Chondrocyte (in vitro differentiated cells): ENCODE measurements at regions not wholly inside any gene's neighbourhood (a gene's known extent, or its start where the extent isn't known, plus 50 kb on each side); places are given as distances from the start of the nearest gene placed in this dataset.
A peak's percentile ranks its signal among the peaks of the same experiment; 100 is the strongest.
"Not testable (repeated sequence)": the region's sequence is repeated elsewhere in the genome, so short reads cannot be mapped to it uniquely, and the experiment has no call there.

Experiments used
- DNase-seq: peaks from one replicate; pipeline ENCODE4 v3.0.0; 2021; ENCODE audit warnings: mixed read lengths, low spot score
- H3K27ac Mint-ChIP-seq: one replicate; pipeline ENCODE4 v1.8.0; 2021; ENCODE audit warnings: mild to moderate bottlenecking, moderate library complexity, mixed read lengths; ENCODE audit not compliant: unreplicated experiment
- H3K27me3 Mint-ChIP-seq: 2 replicates; pipeline ENCODE4 v1.8.0; 2021; ENCODE audit warnings: low read depth, mixed read lengths
- H3K36me3 Mint-ChIP-seq: 2 replicates; pipeline ENCODE4 v1.8.0; 2021; ENCODE audit warnings: low read depth, mixed read lengths
- H3K4me1 Mint-ChIP-seq: 2 replicates; pipeline ENCODE4 v1.8.0; 2021; ENCODE audit warnings: low read depth, mild to moderate bottlenecking, mixed read lengths
- H3K4me3 Mint-ChIP-seq: one replicate; pipeline ENCODE4 v1.8.0; 2021; ENCODE audit warnings: mild to moderate bottlenecking, moderate library complexity, mixed read lengths; ENCODE audit not compliant: unreplicated experiment
- H3K9me3 Mint-ChIP-seq: 2 replicates; pipeline ENCODE4 v1.8.0; 2021; ENCODE audit warnings: low read depth, mixed read lengths
- TF ChIP-seq, protein P1 (sequence below): fragments of 200-600 bp; sonication (generic); IDR thresholded peaks from 2 replicates; pipeline ENCODE4 v1.5.0; 2021; ENCODE audit warnings: antibody characterized with exemption, mild to moderate bottlenecking, moderate library complexity

DNA sequence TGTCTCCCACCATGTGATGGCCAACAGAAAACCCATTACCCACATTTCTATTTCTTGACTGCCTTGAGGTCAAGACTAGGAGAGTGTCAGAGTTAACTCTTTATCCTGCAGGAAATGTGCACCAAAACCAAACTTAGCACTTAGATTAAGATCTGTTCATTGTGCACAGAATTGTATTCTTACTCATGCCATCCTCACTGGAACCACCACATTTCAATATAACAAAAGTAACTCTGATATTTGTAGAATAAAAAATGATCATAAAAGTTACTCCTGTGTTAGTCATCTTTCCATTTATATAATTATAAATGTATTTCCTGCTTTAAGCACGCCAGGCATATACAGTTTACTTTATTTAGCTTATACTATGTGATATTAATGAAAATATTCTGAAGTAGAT, 193.0 kb upstream of the DPYD start:
- H3K4me3 Mint-ChIP-seq: no peak overlapping the region
- DNase-seq: no peak
- no peaks in the 10 kb centered on the region for H3K27me3 Mint-ChIP-seq
- H3K4me1 Mint-ChIP-seq: peaks cover 15% of the 10 kb centered on the region
- H3K9me3 Mint-ChIP-seq: peaks cover 2% of the 10 kb centered on the region
- H3K27ac Mint-ChIP-seq: no peak overlapping the region
- TF ChIP-seq, protein P1, sequence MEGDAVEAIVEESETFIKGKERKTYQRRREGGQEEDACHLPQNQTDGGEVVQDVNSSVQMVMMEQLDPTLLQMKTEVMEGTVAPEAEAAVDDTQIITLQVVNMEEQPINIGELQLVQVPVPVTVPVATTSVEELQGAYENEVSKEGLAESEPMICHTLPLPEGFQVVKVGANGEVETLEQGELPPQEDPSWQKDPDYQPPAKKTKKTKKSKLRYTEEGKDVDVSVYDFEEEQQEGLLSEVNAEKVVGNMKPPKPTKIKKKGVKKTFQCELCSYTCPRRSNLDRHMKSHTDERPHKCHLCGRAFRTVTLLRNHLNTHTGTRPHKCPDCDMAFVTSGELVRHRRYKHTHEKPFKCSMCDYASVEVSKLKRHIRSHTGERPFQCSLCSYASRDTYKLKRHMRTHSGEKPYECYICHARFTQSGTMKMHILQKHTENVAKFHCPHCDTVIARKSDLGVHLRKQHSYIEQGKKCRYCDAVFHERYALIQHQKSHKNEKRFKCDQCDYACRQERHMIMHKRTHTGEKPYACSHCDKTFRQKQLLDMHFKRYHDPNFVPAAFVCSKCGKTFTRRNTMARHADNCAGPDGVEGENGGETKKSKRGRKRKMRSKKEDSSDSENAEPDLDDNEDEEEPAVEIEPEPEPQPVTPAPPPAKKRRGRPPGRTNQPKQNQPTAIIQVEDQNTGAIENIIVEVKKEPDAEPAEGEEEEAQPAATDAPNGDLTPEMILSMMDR: no peak
- H3K36me3 Mint-ChIP-seq: no peaks in the 10 kb centered on the region

DNA sequence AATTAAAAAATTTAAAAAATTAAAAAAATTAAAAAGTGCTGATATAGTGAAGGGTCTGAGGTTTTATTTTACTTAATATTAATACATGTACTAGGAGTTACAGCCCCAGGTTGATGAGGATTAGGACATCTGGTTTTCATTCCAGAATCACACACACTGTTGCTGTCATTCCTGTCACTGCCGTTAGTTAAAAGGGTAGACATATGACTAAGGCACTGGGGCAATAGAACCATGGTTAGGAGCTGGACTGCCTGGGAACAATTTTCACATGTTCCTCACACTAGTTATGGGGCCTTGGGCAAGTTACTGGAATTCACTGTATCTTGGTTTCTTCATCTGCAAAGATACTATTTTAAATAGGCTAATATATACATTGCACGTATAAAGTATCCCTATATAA, 191.8 kb upstream of the DPYD start:
- H3K27ac Mint-ChIP-seq: no peak overlapping the region
- H3K27me3 Mint-ChIP-seq: no peaks in the 10 kb centered on the region
- peaks cover 15% of the 10 kb centered on the region for H3K4me1 Mint-ChIP-seq
- TF ChIP-seq, protein P1: no peak
- DNase-seq: no peak
- peaks cover 11% of the 10 kb centered on the region for H3K9me3 Mint-ChIP-seq
- H3K36me3 Mint-ChIP-seq: peaks cover 9% of the 10 kb centered on the region
- no peak overlapping the region for H3K4me3 Mint-ChIP-seq

DNA sequence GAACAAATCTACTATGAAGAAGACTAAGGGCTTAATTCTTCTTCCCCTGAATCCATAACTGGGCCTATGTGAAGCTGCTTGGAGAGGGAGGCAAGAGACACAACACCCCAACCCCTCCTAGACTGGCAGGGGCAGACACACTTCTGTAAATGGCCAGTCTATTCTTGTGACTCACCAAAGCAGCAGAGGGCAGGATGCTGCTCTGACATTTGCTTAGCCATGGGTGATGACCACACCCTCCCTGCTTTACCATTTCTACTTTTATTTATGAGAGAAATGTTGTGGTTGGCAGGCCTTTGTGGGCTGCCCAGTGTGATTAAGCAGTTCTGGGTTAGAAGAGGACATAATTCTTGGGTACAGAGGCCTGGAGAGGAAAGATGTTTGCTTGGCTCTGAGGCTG, 189.8 kb upstream of the DPYD start:
- H3K27ac Mint-ChIP-seq: peak overlapping the region; percentile 10
- DNase-seq: no peak

DNA sequence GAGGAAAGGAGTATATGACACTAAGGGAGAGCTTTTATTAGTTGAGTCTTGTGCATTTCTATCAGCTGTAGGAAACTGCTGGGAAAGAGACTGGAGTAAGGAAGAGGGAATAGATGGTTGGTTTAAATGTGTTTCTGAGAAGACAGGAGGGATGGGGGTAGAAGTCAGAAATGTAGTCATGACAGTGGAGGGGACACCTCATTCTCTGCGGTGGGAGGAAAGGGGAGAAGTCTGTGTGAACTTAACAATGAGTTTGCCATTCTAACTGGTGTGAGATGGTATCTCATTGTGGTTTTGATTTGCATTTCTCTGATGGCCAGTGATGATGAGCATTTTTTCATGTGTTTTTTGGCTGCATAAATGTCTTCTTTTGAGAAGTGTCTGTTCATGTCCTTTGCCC, 187.5 kb upstream of the DPYD start:
- H3K27me3 Mint-ChIP-seq, H3K4me3 Mint-ChIP-seq, DNase-seq, H3K27ac Mint-ChIP-seq: not testable (repeated sequence)
- Mint-ChIP-seq H3K36me3 (peaks cover 16% of the 10 kb centered on the region), H3K4me1 (peaks cover 34% of the 10 kb centered on the region), H3K9me3 (peaks cover 18% of the 10 kb centered on the region)

More for the DNA sequence above, 189.8 kb upstream of the DPYD start:
- Mint-ChIP-seq H3K4me1 (peaks cover 15% of the 10 kb centered on the region), H3K9me3 (peaks cover 18% of the 10 kb centered on the region), H3K36me3 (peaks cover 16% of the 10 kb centered on the region), H3K4me3 (no peak overlapping the region), H3K27me3 (no peaks in the 10 kb centered on the region)
- TF ChIP-seq, protein P1: peak; percentile 33

DNA sequence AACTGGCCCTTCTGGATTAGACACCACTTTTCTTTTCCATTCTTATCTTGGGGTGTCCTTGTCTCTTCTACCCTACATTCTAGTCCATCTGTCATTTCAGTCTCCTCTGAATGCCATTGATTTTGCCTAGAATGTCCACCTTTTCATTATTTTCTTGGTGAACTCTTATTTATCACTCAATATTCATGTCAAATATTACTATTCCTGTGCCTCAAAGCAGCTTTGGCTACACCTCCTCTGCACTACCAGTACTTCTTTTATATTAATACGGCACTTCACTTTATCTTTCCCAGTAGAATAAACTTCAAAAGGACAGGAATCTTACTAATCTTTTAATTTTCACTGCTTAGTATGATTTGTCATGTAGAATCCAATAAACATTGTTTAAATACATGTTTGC, 186.4 kb upstream of the DPYD start:
- Mint-ChIP-seq H3K27ac (no peak overlapping the region), H3K4me1 (peaks cover 44% of the 10 kb centered on the region), H3K9me3 (peaks cover 18% of the 10 kb centered on the region), H3K36me3 (peaks cover 16% of the 10 kb centered on the region), H3K27me3 (no peaks in the 10 kb centered on the region), H3K4me3 (no peak overlapping the region)
- DNase-seq: no peak
- TF ChIP-seq, protein P1: no peak

DNA sequence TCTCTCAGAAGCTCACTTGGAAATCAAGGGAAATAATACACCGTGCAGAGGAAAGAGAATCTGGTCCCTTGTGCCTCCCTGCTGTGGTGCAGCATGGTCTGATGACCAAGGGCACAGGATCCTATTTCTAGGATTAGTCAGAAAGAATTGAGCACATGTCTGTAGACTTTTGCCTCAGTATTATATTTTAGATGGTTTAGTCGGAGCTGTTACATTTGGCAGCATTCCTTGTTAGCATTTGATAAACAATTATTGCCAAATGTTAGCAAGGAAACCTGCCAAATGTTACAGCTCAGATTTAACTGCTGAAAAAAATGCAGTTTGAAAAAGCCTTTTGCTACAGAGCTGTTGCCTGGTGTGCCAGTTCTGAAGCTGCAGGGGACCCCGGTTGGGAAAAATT, 183.5 kb upstream of the DPYD start:
- Mint-ChIP-seq H3K36me3 (peaks cover 16% of the 10 kb centered on the region), H3K9me3 (peaks cover 18% of the 10 kb centered on the region), H3K4me3 (no peak overlapping the region), H3K27ac (no peak overlapping the region), H3K27me3 (no peaks in the 10 kb centered on the region), H3K4me1 (peaks cover 28% of the 10 kb centered on the region)
- TF ChIP-seq, protein P1: no peak
- DNase-seq: no peak
